ENCODE measurements at regions not wholly inside any gene's neighbourhood (a gene's known extent, or its start where the extent isn't known, plus 50 kb on each side); places are given as distances from the start of the nearest gene placed in this dataset.

DNA sequence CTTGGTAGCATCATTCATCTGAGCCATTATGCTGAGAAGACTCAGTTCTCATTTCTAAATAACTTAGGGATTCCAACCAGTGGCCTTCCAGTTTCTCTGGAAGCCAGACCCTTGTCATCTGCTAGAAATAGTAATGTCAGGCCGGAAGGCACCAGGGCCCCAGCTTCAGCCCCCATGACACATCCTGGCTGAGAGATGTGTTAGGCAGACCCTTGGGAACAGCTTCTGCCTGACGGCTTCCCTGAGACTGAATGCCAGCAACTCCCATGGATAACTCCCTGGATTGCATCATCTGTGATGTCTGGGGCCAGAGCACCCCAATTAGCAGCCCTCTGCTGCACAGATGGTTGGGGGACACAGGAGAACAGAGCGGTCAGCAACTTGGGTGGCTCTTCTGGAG, 583.5 kb upstream of the TBX3 start:
- no peaks in the 10 kb centered on the region for H3K36me3 ChIP-seq (ENCODE audit: control insufficient read depth in 4 of 4, insufficient read depth in 4 of 4, low read length in 3 of 4)
- DNase-seq, result no peak
- H3K4me1 ChIP-seq (ENCODE audit: control extremely low read depth in 1 of 4, control insufficient read depth in 4 of 4, insufficient read depth in 4 of 4, low read length in 3 of 4), result no peaks in the 10 kb centered on the region
- H3K4me3 ChIP-seq (ENCODE audit: control insufficient read depth in 1 of 7, extremely low read depth in 1 of 7, insufficient read depth in 4 of 7, low read depth in 2 of 7, low read length in 6 of 7), result no peak overlapping the region
- WGBS (ENCODE audit: insufficient coverage), result 97% methylated on average over 3 of the region's 3 CpGs
- no peaks in the 10 kb centered on the region for H3K27me3 ChIP-seq (replicated peaks in 2 of 5; ENCODE audit: control insufficient read depth in 4 of 5, insufficient read depth in 5 of 5, low read length in 4 of 5)
- H3K27ac ChIP-seq (ENCODE audit: insufficient read depth in 1 of 2, low read depth in 1 of 2, low read length in 2 of 2, poor library complexity in 1 of 2, severe bottlenecking in 2 of 2), result no peak overlapping the region
- ChIA-PET CTCF (no interaction called here), POLR2A (no interaction called here)
- no peaks in the 10 kb centered on the region for H3K9me3 ChIP-seq (ENCODE audit: control extremely low read depth in 1 of 5, control insufficient read depth in 4 of 5, insufficient read depth in 2 of 5, low read depth in 1 of 5, low read length in 4 of 5)

DNA sequence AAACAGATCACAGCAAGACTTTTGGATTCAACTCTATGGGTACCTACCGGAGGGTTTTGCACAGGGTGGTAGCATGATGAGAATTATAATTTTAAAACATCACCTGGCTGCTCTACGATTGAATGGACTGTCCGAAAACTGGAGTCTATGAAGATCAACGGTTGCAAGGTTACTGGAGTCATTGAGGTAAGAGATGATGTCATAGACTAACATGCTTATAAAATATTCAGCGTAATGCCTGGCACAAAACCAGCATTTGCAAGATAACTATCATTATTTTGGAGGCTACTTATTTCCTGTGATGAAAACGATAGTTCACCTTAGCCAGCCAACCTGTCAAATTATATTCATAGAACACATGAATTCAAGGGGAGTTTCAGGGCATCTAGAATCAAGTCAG, 580.6 kb upstream of the TBX3 start:
- POLR2A ChIA-PET, result no interaction called here
- Histone ChIP-seq H3K4me3 (ENCODE audit: control insufficient read depth in 1 of 7, extremely low read depth in 1 of 7, insufficient read depth in 4 of 7, low read depth in 2 of 7, low read length in 6 of 7) (no peak overlapping the region), H3K27ac (ENCODE audit: insufficient read depth in 1 of 2, low read depth in 1 of 2, low read length in 2 of 2, poor library complexity in 1 of 2, severe bottlenecking in 2 of 2) (no peak overlapping the region), H3K27me3 (replicated peaks in 2 of 5; ENCODE audit: control insufficient read depth in 4 of 5, insufficient read depth in 5 of 5, low read length in 4 of 5) (no peaks in the 10 kb centered on the region), H3K9me3 (ENCODE audit: control extremely low read depth in 1 of 5, control insufficient read depth in 4 of 5, insufficient read depth in 2 of 5, low read depth in 1 of 5, low read length in 4 of 5) (no peaks in the 10 kb centered on the region), H3K36me3 (ENCODE audit: control insufficient read depth in 4 of 4, insufficient read depth in 4 of 4, low read length in 3 of 4) (no peaks in the 10 kb centered on the region), H3K4me1 (ENCODE audit: control extremely low read depth in 1 of 4, control insufficient read depth in 4 of 4, insufficient read depth in 4 of 4, low read length in 3 of 4) (no peaks in the 10 kb centered on the region)
- CTCF ChIA-PET, result no interaction called here
- 100% methylated on average over 1 of the region's 6 CpGs for WGBS (ENCODE audit: insufficient coverage)
- no peak for DNase-seq

DNA sequence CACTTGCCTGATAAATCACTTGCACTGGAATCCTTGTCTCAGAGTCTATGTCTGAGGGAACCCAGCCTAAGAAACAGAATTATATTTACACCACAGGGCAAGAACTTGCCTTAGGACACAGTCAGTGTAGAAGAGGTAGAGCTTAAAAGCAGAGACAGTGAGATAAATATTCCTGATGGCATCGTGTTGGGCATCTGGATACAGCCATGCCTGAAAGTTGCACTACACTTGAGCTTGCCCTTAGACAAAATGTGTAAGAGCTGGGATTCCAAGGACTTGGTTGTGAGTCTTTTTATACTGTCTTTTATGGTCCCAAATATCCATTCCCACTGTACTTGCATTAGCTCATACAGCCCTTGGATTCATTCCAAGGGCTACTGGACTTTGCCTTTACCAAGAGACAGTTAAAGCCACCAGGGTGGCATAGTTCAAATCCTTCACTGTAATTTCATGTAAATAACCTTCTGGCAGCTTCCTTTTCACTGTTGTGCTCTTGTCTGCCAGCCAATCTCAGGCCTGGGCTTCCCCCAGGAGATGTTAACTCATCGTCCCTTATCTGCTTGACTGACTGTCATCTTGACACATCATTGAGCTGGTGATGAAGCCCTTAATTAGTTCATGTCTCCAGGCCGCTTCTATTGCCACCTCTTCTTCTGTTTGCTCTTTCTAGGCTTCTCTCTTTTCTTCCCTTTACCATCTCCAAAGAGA, 577.9 kb upstream of the TBX3 start:
- POLR2A ChIA-PET, result no interaction called here
- Histone ChIP-seq H3K4me3 (ENCODE audit: control insufficient read depth in 1 of 7, extremely low read depth in 1 of 7, insufficient read depth in 4 of 7, low read depth in 2 of 7, low read length in 6 of 7) (no peak overlapping the region), H3K27ac (ENCODE audit: insufficient read depth in 1 of 2, low read depth in 1 of 2, low read length in 2 of 2, poor library complexity in 1 of 2, severe bottlenecking in 2 of 2) (no peak overlapping the region), H3K36me3 (ENCODE audit: control insufficient read depth in 4 of 4, insufficient read depth in 4 of 4, low read length in 3 of 4) (no peaks in the 10 kb centered on the region), H3K4me1 (ENCODE audit: control extremely low read depth in 1 of 4, control insufficient read depth in 4 of 4, insufficient read depth in 4 of 4, low read length in 3 of 4) (no peaks in the 10 kb centered on the region), H3K9me3 (ENCODE audit: control extremely low read depth in 1 of 5, control insufficient read depth in 4 of 5, insufficient read depth in 2 of 5, low read depth in 1 of 5, low read length in 4 of 5) (no peaks in the 10 kb centered on the region), H3K27me3 (replicated peaks in 2 of 5; ENCODE audit: control insufficient read depth in 4 of 5, insufficient read depth in 5 of 5, low read length in 4 of 5) (no peaks in the 10 kb centered on the region)
- CTCF ChIA-PET, result interaction anchor here (1.3 kb wide), 1 partner anchor 11 kb away, joined by 3 read pairs; no protein-coding TSS in a partner anchor
- no peak for DNase-seq
- 77% methylated on average over 3 of the region's 3 CpGs for WGBS (ENCODE audit: insufficient coverage)

DNA sequence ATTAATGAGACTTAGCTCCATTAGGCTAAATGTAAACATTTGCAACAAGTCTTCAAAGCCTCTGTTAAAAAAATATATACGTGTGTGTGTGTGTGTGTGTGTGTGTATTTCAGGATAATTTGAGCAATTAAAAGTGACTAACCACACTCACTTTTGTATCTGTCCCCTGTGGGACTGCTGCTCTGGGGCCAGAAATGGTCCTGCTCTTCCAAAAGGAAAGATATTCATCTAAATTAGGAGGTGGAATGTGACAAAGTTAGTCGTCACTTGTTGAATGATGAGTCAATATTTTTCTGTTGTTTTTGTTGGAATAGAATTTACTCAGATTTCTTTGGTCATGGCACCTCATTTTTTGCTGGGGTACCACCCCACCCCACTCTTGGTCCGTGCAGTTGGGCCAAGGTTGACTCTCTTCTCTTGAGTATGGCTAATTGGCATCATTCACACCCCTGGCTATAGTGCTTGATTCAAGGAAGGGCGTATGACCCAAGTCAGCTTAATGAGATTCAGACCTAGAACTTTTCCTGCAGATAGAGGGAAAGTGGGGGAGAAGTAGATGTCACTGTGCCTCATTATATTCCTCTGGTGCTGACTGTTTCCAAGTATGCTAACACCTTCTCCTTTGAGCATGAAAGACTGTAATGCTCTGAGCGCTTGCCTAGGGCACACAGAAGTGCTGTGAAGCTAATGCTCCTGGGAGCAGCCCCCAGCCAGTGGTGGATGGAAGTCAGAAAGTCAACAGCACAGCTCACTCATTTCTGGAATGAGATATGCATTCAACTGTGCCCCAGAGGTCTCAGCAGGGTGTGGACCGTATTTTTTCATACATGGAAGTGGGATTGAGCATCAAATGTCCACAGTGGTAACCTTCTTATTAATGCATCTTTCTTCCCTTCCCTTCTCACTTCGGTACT, 577.0 kb upstream of the TBX3 start:
- ChIA-PET CTCF (interaction anchor here (1.3 kb wide), 1 partner anchor 12 kb away, joined by 3 read pairs; no protein-coding TSS in a partner anchor), POLR2A (no interaction called here)
- Histone ChIP-seq H3K9me3 (ENCODE audit: control extremely low read depth in 1 of 5, control insufficient read depth in 4 of 5, insufficient read depth in 2 of 5, low read depth in 1 of 5, low read length in 4 of 5) (no peaks in the 10 kb centered on the region), H3K27me3 (replicated peaks in 2 of 5; ENCODE audit: control insufficient read depth in 4 of 5, insufficient read depth in 5 of 5, low read length in 4 of 5) (no peaks in the 10 kb centered on the region), H3K4me3 (ENCODE audit: control insufficient read depth in 1 of 7, extremely low read depth in 1 of 7, insufficient read depth in 4 of 7, low read depth in 2 of 7, low read length in 6 of 7) (no peak overlapping the region), H3K4me1 (ENCODE audit: control extremely low read depth in 1 of 4, control insufficient read depth in 4 of 4, insufficient read depth in 4 of 4, low read length in 3 of 4) (no peaks in the 10 kb centered on the region), H3K36me3 (ENCODE audit: control insufficient read depth in 4 of 4, insufficient read depth in 4 of 4, low read length in 3 of 4) (no peaks in the 10 kb centered on the region), H3K27ac (ENCODE audit: insufficient read depth in 1 of 2, low read depth in 1 of 2, low read length in 2 of 2, poor library complexity in 1 of 2, severe bottlenecking in 2 of 2) (no peak overlapping the region)
- no peak for DNase-seq
- 91% methylated on average over 6 of the region's 7 CpGs for WGBS (ENCODE audit: insufficient coverage)

DNA sequence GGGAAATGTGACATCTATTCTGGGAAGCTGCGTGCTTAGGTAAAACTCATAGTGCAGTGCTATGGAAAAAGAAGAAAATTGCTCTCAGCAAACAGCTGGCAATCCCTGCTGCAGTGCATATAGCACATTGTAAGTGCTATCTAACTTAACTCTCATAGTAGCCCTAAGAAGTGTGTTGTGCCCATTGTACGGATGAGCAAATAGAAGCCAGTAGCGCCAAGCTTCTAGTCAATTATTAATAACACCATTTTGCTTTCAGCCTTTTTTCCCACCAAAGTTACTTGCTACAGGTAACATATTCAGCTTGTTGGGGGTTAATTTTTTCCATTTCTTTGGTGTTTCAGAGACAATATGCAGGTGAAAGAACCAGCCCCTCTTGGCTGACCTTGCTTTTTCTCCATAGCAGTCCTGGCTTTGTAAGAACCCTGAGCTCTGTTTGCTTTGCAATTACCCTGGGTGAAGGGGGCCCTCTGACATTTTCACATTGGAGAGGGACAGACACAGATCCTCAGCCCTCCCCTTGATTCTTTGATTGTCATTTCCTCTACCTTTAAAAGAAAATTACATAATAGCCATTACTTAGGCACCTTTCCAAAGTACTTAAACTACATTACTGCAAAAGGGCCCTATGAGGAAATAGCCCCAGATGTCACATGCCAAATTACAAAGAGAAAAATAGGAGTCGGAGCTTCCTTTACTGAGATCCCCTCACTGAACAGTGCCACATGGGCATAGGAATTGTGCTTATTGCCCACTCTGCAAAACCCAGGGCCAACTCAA, 576.2 kb upstream of the TBX3 start:
- Histone ChIP-seq H3K27me3 (replicated peaks in 2 of 5; ENCODE audit: control insufficient read depth in 4 of 5, insufficient read depth in 5 of 5, low read length in 4 of 5) (no peaks in the 10 kb centered on the region), H3K36me3 (ENCODE audit: control insufficient read depth in 4 of 4, insufficient read depth in 4 of 4, low read length in 3 of 4) (no peaks in the 10 kb centered on the region), H3K4me1 (ENCODE audit: control extremely low read depth in 1 of 4, control insufficient read depth in 4 of 4, insufficient read depth in 4 of 4, low read length in 3 of 4) (no peaks in the 10 kb centered on the region), H3K4me3 (ENCODE audit: control insufficient read depth in 1 of 7, extremely low read depth in 1 of 7, insufficient read depth in 4 of 7, low read depth in 2 of 7, low read length in 6 of 7) (no peak overlapping the region), H3K9me3 (ENCODE audit: control extremely low read depth in 1 of 5, control insufficient read depth in 4 of 5, insufficient read depth in 2 of 5, low read depth in 1 of 5, low read length in 4 of 5) (no peaks in the 10 kb centered on the region), H3K27ac (ENCODE audit: insufficient read depth in 1 of 2, low read depth in 1 of 2, low read length in 2 of 2, poor library complexity in 1 of 2, severe bottlenecking in 2 of 2) (no peak overlapping the region)
- CTCF ChIA-PET, result no interaction called here
- 100% methylated on average over 3 of the region's 4 CpGs for WGBS (ENCODE audit: insufficient coverage)
- POLR2A ChIA-PET, result no interaction called here
- DNase-seq, result no peak

DNA sequence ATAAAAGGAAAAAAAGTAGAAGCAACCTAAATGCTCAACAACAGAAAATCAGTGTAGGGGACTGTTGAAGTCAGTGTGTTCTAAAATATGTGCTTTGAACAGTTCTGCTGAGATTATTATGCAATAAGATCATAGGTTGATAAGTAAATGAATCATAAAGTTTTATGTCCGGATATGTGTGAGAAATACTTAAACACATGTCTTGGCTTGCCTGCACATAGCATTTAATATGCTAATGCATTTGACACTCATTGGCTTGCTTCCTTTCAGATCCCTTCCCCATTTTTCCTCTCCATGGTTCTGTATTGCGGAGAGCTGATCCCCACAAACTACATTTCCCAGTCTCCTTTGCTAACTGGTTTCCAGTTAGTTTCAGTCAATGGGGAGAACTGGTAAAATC, 573.8 kb upstream of the TBX3 start:
- WGBS (ENCODE audit: insufficient coverage), result no CpG with 5 or more reads among the region's 2 CpGs
- Histone ChIP-seq H3K4me1 (ENCODE audit: control extremely low read depth in 1 of 4, control insufficient read depth in 4 of 4, insufficient read depth in 4 of 4, low read length in 3 of 4) (no peaks in the 10 kb centered on the region), H3K36me3 (ENCODE audit: control insufficient read depth in 4 of 4, insufficient read depth in 4 of 4, low read length in 3 of 4) (no peaks in the 10 kb centered on the region), H3K9me3 (ENCODE audit: control extremely low read depth in 1 of 5, control insufficient read depth in 4 of 5, insufficient read depth in 2 of 5, low read depth in 1 of 5, low read length in 4 of 5) (no peaks in the 10 kb centered on the region), H3K4me3 (ENCODE audit: control insufficient read depth in 1 of 7, extremely low read depth in 1 of 7, insufficient read depth in 4 of 7, low read depth in 2 of 7, low read length in 6 of 7) (no peak overlapping the region), H3K27me3 (replicated peaks in 2 of 5; ENCODE audit: control insufficient read depth in 4 of 5, insufficient read depth in 5 of 5, low read length in 4 of 5) (no peaks in the 10 kb centered on the region), H3K27ac (ENCODE audit: insufficient read depth in 1 of 2, low read depth in 1 of 2, low read length in 2 of 2, poor library complexity in 1 of 2, severe bottlenecking in 2 of 2) (no peak overlapping the region)
- CTCF ChIA-PET, result no interaction called here
- POLR2A ChIA-PET, result no interaction called here
- DNase-seq, result no peak

DNA sequence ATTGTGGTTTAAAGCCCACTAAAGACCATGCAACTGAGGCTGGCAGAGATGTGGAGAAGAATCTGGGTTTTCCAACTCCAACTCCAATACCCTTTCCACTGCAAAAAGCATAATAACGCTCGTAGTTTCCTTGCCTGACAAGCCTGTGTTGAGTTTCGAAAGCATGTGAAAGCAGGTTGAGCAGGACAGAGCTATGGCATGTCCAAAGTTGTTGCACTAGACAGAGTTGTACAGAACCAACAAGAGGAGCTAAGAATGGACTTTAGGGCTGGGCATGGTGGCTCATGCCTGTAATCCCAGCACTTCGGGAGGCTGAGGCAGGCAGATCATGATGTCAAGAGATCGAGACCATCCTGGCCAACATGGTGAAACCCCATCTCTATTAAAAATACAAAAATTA, 572.0 kb upstream of the TBX3 start:
- WGBS (ENCODE audit: insufficient coverage), result 100% methylated on average over 3 of the region's 5 CpGs
- Histone ChIP-seq H3K27ac (ENCODE audit: insufficient read depth in 1 of 2, low read depth in 1 of 2, low read length in 2 of 2, poor library complexity in 1 of 2, severe bottlenecking in 2 of 2) (no peak overlapping the region), H3K36me3 (ENCODE audit: control insufficient read depth in 4 of 4, insufficient read depth in 4 of 4, low read length in 3 of 4) (no peaks in the 10 kb centered on the region), H3K4me1 (ENCODE audit: control extremely low read depth in 1 of 4, control insufficient read depth in 4 of 4, insufficient read depth in 4 of 4, low read length in 3 of 4) (no peaks in the 10 kb centered on the region), H3K4me3 (ENCODE audit: control insufficient read depth in 1 of 7, extremely low read depth in 1 of 7, insufficient read depth in 4 of 7, low read depth in 2 of 7, low read length in 6 of 7) (no peak overlapping the region), H3K27me3 (replicated peaks in 2 of 5; ENCODE audit: control insufficient read depth in 4 of 5, insufficient read depth in 5 of 5, low read length in 4 of 5) (no peaks in the 10 kb centered on the region), H3K9me3 (ENCODE audit: control extremely low read depth in 1 of 5, control insufficient read depth in 4 of 5, insufficient read depth in 2 of 5, low read depth in 1 of 5, low read length in 4 of 5) (no peaks in the 10 kb centered on the region)
- DNase-seq, result no peak
- CTCF ChIA-PET, result no interaction called here
- POLR2A ChIA-PET, result no interaction called here
